WERI-Rb-1 (cell line): ENCODE measurements at regions not wholly inside any gene's neighbourhood (a gene's known extent, or its start where the extent isn't known, plus 50 kb on each side); places are given as distances from the start of the nearest gene placed in this dataset.

Experiments
- DNase-seq: peaks from one replicate; pipeline ENCODE4 v3.0.0-alpha.2; 2020
- H3K27ac ChIP-seq: fragments of 250-450 bp; sonication (Bioruptor Pico); 2 replicates; pipeline ENCODE4 v1.5.1; 2020; ENCODE audit warnings: mild to moderate bottlenecking, moderate library complexity
- H3K27me3 ChIP-seq: fragments of 250-450 bp; sonication (Bioruptor Pico); 2 replicates; pipeline ENCODE4 v1.5.1; 2021; ENCODE audit warnings: mild to moderate bottlenecking, low read depth, moderate library complexity; ENCODE audit not compliant: insufficient read depth, severe bottlenecking
- H3K36me3 ChIP-seq: fragments of 250-450 bp; sonication (Bioruptor Pico); 2 replicates; pipeline ENCODE4 v1.5.1; 2020; ENCODE audit warnings: mild to moderate bottlenecking, moderate library complexity
- H3K4me3 ChIP-seq: 2 replicates; pipeline ENCODE4 v1.5.1; 2011; ENCODE audit warnings: low read depth, mild to moderate bottlenecking, control low read depth, low read length
- H3K9me3 ChIP-seq: fragments of 250-450 bp; sonication (Bioruptor Pico); 2 replicates; pipeline ENCODE4 v1.5.1; 2021; ENCODE audit warnings: mild to moderate bottlenecking, moderate library complexity; ENCODE audit not compliant: severe bottlenecking
- TF ChIP-seq, protein P1 (sequence below): IDR thresholded peaks from 2 replicates; pipeline ENCODE4 v1.5.1; 2011; ENCODE audit warnings: low read depth, mild to moderate bottlenecking, control low read depth, inconsistent platforms, low read length

DNA sequence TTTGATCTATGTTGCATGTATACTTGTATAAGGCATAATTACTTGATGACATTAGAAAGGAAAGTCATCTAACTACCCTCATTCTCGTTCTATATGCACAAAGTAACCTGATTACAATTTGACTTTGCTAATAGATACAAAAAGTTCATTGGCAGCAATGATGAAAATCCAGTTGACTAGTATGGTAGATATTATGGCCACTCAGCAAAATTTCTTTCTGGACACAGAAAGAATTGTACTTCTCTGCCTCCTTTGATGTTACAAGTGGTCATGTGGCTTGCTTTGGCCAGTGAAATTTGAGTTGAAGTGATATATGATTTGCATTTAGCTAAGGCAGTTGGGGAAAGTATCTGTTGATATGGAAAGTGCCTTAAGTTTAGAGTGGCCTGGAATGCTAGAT is 723.7 kb upstream of the ARRDC3 start:
- no peak overlapping the region for H3K4me3 ChIP-seq
- TF ChIP-seq, protein P1, sequence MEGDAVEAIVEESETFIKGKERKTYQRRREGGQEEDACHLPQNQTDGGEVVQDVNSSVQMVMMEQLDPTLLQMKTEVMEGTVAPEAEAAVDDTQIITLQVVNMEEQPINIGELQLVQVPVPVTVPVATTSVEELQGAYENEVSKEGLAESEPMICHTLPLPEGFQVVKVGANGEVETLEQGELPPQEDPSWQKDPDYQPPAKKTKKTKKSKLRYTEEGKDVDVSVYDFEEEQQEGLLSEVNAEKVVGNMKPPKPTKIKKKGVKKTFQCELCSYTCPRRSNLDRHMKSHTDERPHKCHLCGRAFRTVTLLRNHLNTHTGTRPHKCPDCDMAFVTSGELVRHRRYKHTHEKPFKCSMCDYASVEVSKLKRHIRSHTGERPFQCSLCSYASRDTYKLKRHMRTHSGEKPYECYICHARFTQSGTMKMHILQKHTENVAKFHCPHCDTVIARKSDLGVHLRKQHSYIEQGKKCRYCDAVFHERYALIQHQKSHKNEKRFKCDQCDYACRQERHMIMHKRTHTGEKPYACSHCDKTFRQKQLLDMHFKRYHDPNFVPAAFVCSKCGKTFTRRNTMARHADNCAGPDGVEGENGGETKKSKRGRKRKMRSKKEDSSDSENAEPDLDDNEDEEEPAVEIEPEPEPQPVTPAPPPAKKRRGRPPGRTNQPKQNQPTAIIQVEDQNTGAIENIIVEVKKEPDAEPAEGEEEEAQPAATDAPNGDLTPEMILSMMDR, result no peak
- H3K27me3 ChIP-seq, result no peaks in the 10 kb centered on the region
- H3K27ac ChIP-seq, result no peak overlapping the region
- H3K9me3 ChIP-seq, result no peaks in the 10 kb centered on the region
- DNase-seq, result no peak
- no peaks in the 10 kb centered on the region for H3K36me3 ChIP-seq

DNA sequence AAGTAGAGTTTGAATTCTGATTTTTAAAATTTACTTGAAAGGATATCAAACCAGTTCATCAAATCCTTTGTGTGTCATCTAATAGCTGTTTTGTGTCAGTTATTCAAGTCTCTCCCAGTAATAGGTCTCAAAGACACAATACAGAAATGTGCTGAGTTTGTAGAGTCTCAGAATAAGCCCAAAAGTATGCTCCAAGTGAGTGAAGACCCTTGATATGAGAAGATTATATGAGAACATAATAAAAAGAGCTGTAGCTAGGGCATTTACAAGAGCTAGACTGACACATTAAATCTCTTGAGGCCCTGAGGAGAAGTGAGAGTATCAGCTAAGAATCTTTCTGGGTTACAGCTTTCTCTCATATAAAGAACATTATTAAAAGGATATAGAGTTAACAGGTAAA is 721.0 kb upstream of the ARRDC3 start:
- H3K9me3 ChIP-seq, result no peaks in the 10 kb centered on the region
- H3K36me3 ChIP-seq, result no peaks in the 10 kb centered on the region
- no peak for DNase-seq
- no peak overlapping the region for H3K27ac ChIP-seq
- no peak overlapping the region for H3K4me3 ChIP-seq
- no peaks in the 10 kb centered on the region for H3K27me3 ChIP-seq
- TF ChIP-seq, protein P1, result no peak

DNA sequence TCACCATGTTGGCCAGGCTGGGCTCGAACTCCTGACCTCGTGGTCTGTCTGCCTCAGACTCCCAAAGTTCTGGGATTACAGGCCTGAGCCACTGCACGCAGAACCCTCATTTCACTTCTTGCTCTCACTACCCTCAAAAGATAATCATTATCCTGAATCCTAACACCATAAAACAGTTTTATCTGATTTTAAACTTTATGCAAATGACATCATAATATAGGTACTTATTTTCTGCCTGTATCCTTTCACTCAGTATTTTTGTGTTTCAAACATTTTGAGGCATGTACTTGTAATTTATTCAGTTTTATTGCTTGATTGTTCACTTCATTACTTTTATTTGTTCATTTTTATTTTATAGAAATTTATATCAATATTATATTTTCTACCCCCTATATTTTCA is 719.2 kb upstream of the ARRDC3 start:
- no peaks in the 10 kb centered on the region for H3K27me3 ChIP-seq
- TF ChIP-seq, protein P1, result no peak
- no peaks in the 10 kb centered on the region for H3K9me3 ChIP-seq
- H3K36me3 ChIP-seq, result no peaks in the 10 kb centered on the region
- no peak overlapping the region for H3K4me3 ChIP-seq
- no peak overlapping the region for H3K27ac ChIP-seq
- DNase-seq, result no peak

DNA sequence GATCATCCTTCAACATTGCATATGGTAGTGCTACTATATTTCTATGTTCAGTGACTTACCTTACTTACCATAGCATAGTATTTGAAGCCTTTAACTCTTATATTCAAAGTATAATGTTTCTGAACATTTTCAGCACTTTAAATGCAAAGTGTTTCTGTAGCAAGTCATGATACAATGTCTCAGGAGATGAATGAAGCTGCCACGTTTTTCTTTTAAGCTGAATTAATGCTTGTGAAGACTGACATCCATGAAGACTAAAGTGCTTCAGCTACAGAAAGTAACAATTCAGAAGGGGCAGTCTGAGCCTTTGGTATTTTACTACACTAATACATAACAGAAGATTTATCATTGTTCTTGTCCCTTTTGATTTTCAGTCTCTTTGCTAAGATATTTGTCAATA is 709.1 kb upstream of the ARRDC3 start:
- Histone ChIP-seq H3K36me3 (no peaks in the 10 kb centered on the region), H3K27ac (no peak overlapping the region), H3K9me3 (no peaks in the 10 kb centered on the region), H3K27me3 (no peaks in the 10 kb centered on the region), H3K4me3 (no peak overlapping the region)
- no peak for DNase-seq
- TF ChIP-seq, protein P1, result no peak

DNA sequence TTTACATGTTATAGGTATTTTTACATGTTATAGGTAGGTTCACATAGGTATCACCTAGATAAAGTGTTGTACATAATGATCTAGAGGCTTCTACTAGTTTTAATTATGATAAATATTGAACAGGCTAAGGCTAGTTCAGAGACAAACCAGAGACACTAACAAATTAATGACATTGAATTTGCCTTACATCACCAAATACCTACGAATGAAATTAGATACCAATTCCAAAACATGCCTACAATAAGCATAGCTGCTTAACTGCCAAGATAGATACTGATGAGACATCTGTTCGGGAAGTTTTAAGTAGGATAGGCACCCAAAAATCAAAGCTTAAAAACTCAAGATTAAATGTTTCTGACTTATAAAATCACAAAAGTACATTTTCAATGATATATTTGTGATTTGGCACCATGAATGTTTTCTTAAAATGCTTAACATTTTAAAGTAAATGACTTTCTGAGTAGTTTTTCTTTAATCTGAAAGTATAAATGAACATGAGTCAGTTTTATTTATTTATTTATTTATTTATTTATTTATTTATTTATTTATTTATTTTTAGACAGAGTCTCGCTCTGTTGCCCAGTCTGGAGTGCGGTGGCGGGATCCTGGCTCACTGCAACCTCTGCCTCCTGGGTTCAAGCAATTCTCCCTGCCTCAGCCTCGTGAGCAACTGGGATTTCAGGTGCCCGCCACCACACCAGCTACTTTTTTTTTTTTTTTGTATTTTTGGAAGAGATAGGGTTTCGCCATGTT is 703.1 kb upstream of the ARRDC3 start:
- TF ChIP-seq, protein P1, result no peak
- H3K4me3 ChIP-seq, result no peak overlapping the region
- H3K9me3 ChIP-seq, result no peaks in the 10 kb centered on the region
- no peaks in the 10 kb centered on the region for H3K27me3 ChIP-seq
- DNase-seq, result no peak
- no peak overlapping the region for H3K27ac ChIP-seq
- no peaks in the 10 kb centered on the region for H3K36me3 ChIP-seq
